T-cell (primary cell): ENCODE measurements at regions not wholly inside any gene's neighbourhood (a gene's known extent, or its start where the extent isn't known, plus 50 kb on each side); places are given as distances from the start of the nearest gene placed in this dataset.

ENCODE experiments used
- ATAC-seq, 4 experiments: fragments of 200-7000 bp in 3 of 4; fragments of 150-1000 bp in 1 of 4; cut with Tn5 transposase; replicated peaks in 1 of 4; 1 replicate in 3 of 4; 2 replicates in 1 of 4; pipeline ENCODE4 v1.10.0; 2021; ENCODE audit warnings: moderate library complexity in 3 of 4, mild to moderate bottlenecking in 2 of 4, moderate number of reproducible peaks in 1 of 4
- CTCF ChIA-PET, 2 donors: fragments of 300-600 bp; sonication (Branson Sonifier 250); formaldehyde crosslinking; loops; one replicate each; lab custom pipeline; 2022; ENCODE audit warnings: antibody characterized with exemption in 2 of 2; lab: Charles Lee
- POLR2A ChIA-PET, 2 donors: fragments of 300-600 bp; sonication (Branson Sonifier 250); formaldehyde crosslinking; loops; one replicate each; lab custom pipeline; 2022; ENCODE audit warnings: antibody characterized with exemption in 2 of 2; lab: Charles Lee
- DNase-seq, 35 experiments: peaks; one replicate each; pipeline versions ENCODE4 v3.0.0 to v3.0.0-alpha.2; 2013 to 2023
- H3K27ac ChIP-seq: one replicate; pipeline ENCODE4 v1.5.1; 2013; ENCODE audit warnings: low read length
- H3K27me3 ChIP-seq, 2 experiments: replicated peaks in 1 of 2; 1 replicate in 1 of 2; 2 replicates in 1 of 2; pipeline versions ENCODE4 v1.6.1 to v1.7.0; 2013; ENCODE audit warnings: low read length in 1 of 2, mixed read lengths in 1 of 2; ENCODE audit not compliant: control insufficient read depth in 2 of 2, insufficient read depth in 2 of 2; ENCODE audit errors: extremely low read depth in 1 of 2
- H3K36me3 ChIP-seq, 2 donors: 1 replicate in 1 of 2; 2 replicates in 1 of 2; pipeline versions ENCODE4 v1.6.1 to v1.7.0; 2013; ENCODE audit warnings: low read length in 1 of 2; ENCODE audit not compliant: control insufficient read depth in 2 of 2, insufficient read depth in 1 of 2; ENCODE audit errors: extremely low read depth in 1 of 2
- H3K4me1 ChIP-seq, 2 experiments: 1 replicate in 1 of 2; 2 replicates in 1 of 2; pipeline versions ENCODE4 v1.6.1 to v1.7.0; 2013; ENCODE audit warnings: low read length in 2 of 2, mixed read lengths in 1 of 2; ENCODE audit not compliant: insufficient read depth in 2 of 2, control insufficient read depth in 1 of 2; ENCODE audit errors: extremely low read depth in 1 of 2
- H3K4me3 ChIP-seq, 2 donors: 1 replicate in 1 of 2; 2 replicates in 1 of 2; pipeline versions ENCODE4 v1.5.1 to v1.7.0; 2013; ENCODE audit warnings: mild to moderate bottlenecking in 2 of 2, low read length in 1 of 2, moderate library complexity in 1 of 2; ENCODE audit not compliant: control insufficient read depth in 1 of 2; ENCODE audit errors: extremely low read depth in 1 of 2
- H3K9me3 ChIP-seq: 2 replicates; pipeline ENCODE4 v1.7.0; 2013
- H3K27ac Mint-ChIP-seq, 2 donors: one replicate each; pipeline ENCODE4 v1.8.0; 2020 to 2021; ENCODE audit warnings: mild to moderate bottlenecking in 2 of 2, mixed read lengths in 2 of 2
- H3K27me3 Mint-ChIP-seq, 2 donors: one replicate each; pipeline ENCODE4 v1.8.0; 2021 to 2022; ENCODE audit warnings: mixed read lengths in 2 of 2
- H3K36me3 Mint-ChIP-seq: one replicate; pipeline ENCODE4 v1.8.0; 2021; ENCODE audit warnings: mixed read lengths
- H3K4me1 Mint-ChIP-seq, 3 donors: one replicate each; pipeline ENCODE4 v1.8.0; 2020 to 2022; ENCODE audit warnings: mixed read lengths in 3 of 3, mild to moderate bottlenecking in 1 of 3
- H3K4me3 Mint-ChIP-seq, 3 donors: one replicate each; pipeline ENCODE4 v1.8.0; 2020 to 2022; ENCODE audit warnings: mild to moderate bottlenecking in 3 of 3, mixed read lengths in 3 of 3, moderate library complexity in 3 of 3
- H3K9me3 Mint-ChIP-seq, 3 donors: one replicate each; pipeline ENCODE4 v1.8.0; 2020 to 2022; ENCODE audit warnings: mixed read lengths in 3 of 3
- WGBS: methylation state at CpG from one replicate; pipeline ENCODE4 v1.1.5; 2013; ENCODE audit warnings: missing lambda C conversion rate; ENCODE audit not compliant: insufficient coverage; 5-methylcytosine and 5-hydroxymethylcytosine counted together

DNA sequence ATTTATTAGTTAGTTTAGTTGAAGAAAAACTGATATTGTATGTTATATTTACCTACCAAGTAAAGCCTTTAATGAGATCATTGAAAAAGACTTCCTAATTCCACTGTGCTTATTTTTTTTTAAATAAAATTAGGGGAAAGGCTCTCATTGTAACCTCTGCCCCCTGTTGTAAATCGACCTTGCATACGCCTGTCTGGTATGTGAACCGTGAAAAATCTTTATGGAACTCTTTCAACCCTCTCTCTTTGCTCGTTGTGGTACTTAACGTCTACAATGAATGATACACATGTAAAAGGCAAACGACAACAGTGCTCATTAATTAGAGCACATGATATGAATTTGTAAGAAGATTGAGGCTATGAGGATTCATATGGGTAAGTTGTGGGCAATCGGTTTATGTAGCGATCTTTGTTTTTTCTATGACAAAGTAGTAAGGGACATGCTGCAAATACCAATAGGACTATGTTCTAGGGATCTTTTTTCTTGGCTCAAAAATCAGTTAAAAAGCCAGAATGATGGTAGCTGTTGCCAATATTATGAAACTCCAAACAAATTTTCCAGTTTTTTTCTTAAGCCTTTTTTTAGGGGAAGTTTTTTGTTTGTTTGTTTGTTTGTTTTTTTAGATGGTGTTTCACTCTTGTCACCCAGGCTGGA lies 119.0 kb upstream of the MCHR2 start:
- Mint-ChIP-seq H3K27me3 (peaks cover 11 to 17% of the 10 kb centered on the region in 2 donors), H3K9me3 (no peaks in the 10 kb centered on the region), H3K27ac (no peak overlapping the region), H3K4me3 (no peak overlapping the region), H3K4me1 (no peaks in the 10 kb centered on the region), H3K36me3 (no peaks in the 10 kb centered on the region)
- DNase-seq, result no peak
- WGBS, result 96% methylated on average over 3 of the region's 8 CpGs
- no peaks in the 10 kb centered on the region for H3K9me3 ChIP-seq
- no peaks in the 10 kb centered on the region for H3K36me3 ChIP-seq
- CTCF ChIA-PET, result no interaction called here
- H3K27me3 ChIP-seq, result peaks cover 0 to 4% of the 10 kb centered on the region in 2 experiments
- POLR2A ChIA-PET, result no interaction called here
- H3K4me1 ChIP-seq, result no peaks in the 10 kb centered on the region
- no peak overlapping the region for H3K27ac ChIP-seq
- no peak overlapping the region for H3K4me3 ChIP-seq
- no peak for ATAC-seq

DNA sequence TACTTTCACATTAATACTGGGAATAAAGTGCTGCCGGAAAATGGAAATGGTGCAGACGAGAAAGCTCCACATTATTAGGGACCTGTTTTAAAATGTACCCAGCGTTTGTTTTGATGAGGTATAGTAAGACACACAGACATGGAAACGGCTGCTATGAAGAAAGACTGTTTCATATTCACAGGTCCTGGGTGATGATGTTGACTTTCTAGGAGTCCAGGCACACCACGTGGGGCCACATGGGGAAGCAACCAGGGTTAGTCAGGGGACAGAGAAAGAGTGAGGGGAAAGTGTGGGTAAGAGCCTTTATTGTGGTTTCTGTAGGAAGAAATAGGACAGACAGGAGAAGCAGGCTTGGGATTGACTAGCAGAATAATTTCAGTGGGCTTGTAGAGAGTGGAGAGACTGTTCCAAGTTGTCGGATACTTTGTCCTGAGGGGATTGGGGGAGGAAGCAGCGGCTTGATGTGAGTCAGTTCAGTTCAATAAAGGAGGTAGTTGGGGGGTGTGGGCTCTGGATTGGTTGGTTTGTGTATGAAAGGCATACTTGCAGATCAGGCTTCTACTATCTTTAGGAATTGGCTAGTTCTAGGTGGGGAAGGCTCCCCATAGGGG lies 112.0 kb upstream of the MCHR2 start:
- no peaks in the 10 kb centered on the region for H3K4me1 ChIP-seq
- Mint-ChIP-seq H3K4me3 (no peak overlapping the region), H3K36me3 (no peaks in the 10 kb centered on the region), H3K9me3 (no peaks in the 10 kb centered on the region), H3K4me1 (no peaks in the 10 kb centered on the region), H3K27ac (no peak overlapping the region), H3K27me3 (peaks cover 15 to 16% of the 10 kb centered on the region in 2 donors)
- ATAC-seq, result no peak
- WGBS, result 69% methylated on average over 6 of the region's 7 CpGs
- H3K27ac ChIP-seq, result no peak overlapping the region
- H3K4me3 ChIP-seq, result no peak overlapping the region
- H3K27me3 ChIP-seq, result peaks cover 0 to 4% of the 10 kb centered on the region in 2 experiments
- H3K9me3 ChIP-seq, result no peaks in the 10 kb centered on the region
- no peaks in the 10 kb centered on the region for H3K36me3 ChIP-seq
- ChIA-PET POLR2A (no interaction called here), CTCF (interaction anchor here in 1 of 2 donors (0.6 kb wide), 1 partner anchor 375 kb away, joined by 3 read pairs; no protein-coding TSS in a partner anchor)
- DNase-seq, result no peak

DNA sequence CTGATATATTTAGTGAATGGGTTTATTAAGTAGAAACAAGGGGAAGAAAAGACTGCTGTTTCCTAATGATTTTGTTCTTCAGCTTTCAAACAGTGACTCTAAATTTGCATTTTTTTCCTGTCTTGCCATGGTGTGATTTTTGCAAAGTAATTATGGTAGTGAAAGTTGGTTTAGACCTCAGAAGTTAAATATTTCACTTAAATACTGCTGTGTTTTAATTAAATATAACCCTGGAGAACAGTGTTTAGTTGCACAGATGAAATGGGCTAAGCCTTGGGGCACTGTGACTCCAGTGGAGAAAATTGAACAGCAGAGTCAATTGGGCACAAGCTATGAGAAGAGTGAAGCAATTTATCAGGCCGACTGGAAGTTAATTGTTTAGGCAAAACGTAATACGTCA lies 111.1 kb upstream of the MCHR2 start:
- CTCF ChIA-PET, result no interaction called here
- Mint-ChIP-seq H3K36me3 (no peaks in the 10 kb centered on the region), H3K27me3 (peaks cover 13 to 15% of the 10 kb centered on the region in 2 donors), H3K9me3 (no peaks in the 10 kb centered on the region), H3K4me1 (no peaks in the 10 kb centered on the region), H3K4me3 (no peak overlapping the region), H3K27ac (no peak overlapping the region)
- no peaks in the 10 kb centered on the region for H3K9me3 ChIP-seq
- WGBS, result no CpG with 5 or more reads among the region's 3 CpGs
- no peak overlapping the region for H3K27ac ChIP-seq
- ATAC-seq (no peak), DNase-seq (no peak)
- no peak overlapping the region for H3K4me3 ChIP-seq
- H3K27me3 ChIP-seq, result peaks cover 0 to 4% of the 10 kb centered on the region in 2 experiments
- H3K36me3 ChIP-seq, result no peaks in the 10 kb centered on the region
- POLR2A ChIA-PET, result no interaction called here
- H3K4me1 ChIP-seq, result no peaks in the 10 kb centered on the region

- CTCF ChIA-PET, result interaction anchor here in 1 of 2 donors (0.7 kb wide), 1 partner anchor 236 kb away, joined by 3 read pairs; no protein-coding TSS in a partner anchor
- no peak for DNase-seq
- WGBS, result no CpG with 5 or more reads among the region's 2 CpGs
- Histone ChIP-seq H3K27me3 (no peaks in the 10 kb centered on the region), H3K4me3 (no peak overlapping the region), H3K4me1 (no peaks in the 10 kb centered on the region), H3K27ac (no peak overlapping the region), H3K9me3 (no peaks in the 10 kb centered on the region), H3K36me3 (no peaks in the 10 kb centered on the region)
- POLR2A ChIA-PET, result no interaction called here
- ATAC-seq, result no peak
- no peaks in the 10 kb centered on the region for H3K9me3 Mint-ChIP-seq
- H3K4me1 Mint-ChIP-seq, result no peaks in the 10 kb centered on the region
- H3K27ac Mint-ChIP-seq, result no peak overlapping the region
- H3K36me3 Mint-ChIP-seq, result no peaks in the 10 kb centered on the region
- peaks cover 13 to 18% of the 10 kb centered on the region in 2 donors for H3K27me3 Mint-ChIP-seq
- no peak overlapping the region for H3K4me3 Mint-ChIP-seq
Observed at GRCh38 chr6:100103931-100104330, 109.9 kb upstream of the MCHR2 start.

DNA sequence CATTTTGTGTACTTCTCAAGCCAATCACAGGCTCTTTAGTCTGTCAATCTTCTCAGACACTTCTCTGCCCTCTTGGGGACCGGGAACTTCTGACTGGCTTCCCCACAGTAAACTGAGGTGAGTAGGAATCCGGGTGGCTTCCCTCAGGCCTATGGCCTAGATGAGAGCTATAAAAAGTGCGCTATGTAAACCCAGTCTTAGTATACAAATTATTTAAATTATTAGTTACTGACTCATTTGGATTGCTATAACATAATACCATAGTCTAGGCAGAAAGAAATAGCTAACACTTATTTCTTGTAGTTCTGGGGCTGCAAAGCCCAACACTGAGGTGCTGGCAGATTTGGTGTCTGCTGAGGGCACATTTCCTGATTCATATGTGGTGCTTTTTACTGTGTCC lies 109.2 kb upstream of the MCHR2 start:
- H3K4me3 ChIP-seq, result no peak overlapping the region
- no peaks in the 10 kb centered on the region for H3K9me3 ChIP-seq
- no peaks in the 10 kb centered on the region for H3K36me3 ChIP-seq
- no peaks in the 10 kb centered on the region for H3K36me3 Mint-ChIP-seq
- no CpG with 5 or more reads among the region's 3 CpGs for WGBS
- H3K9me3 Mint-ChIP-seq, result no peaks in the 10 kb centered on the region
- no peaks in the 10 kb centered on the region for H3K4me1 Mint-ChIP-seq
- CTCF ChIA-PET, result no interaction called here
- H3K4me3 Mint-ChIP-seq, result no peak overlapping the region
- no peak overlapping the region for H3K27ac ChIP-seq
- POLR2A ChIA-PET, result no interaction called here
- H3K27me3 Mint-ChIP-seq, result peaks cover 13 to 18% of the 10 kb centered on the region in 2 donors
- H3K27ac Mint-ChIP-seq, result no peak overlapping the region
- no peaks in the 10 kb centered on the region for H3K4me1 ChIP-seq
- no peak for DNase-seq
- ATAC-seq, result no peak
- peaks cover 0 to 2% of the 10 kb centered on the region in 2 experiments for H3K27me3 ChIP-seq

GRCh38 chr6:100101644-100102043 lies 107.6 kb upstream of the MCHR2 start:
- no peak for ATAC-seq
- POLR2A ChIA-PET, result no interaction called here
- no peak overlapping the region for H3K27ac Mint-ChIP-seq

More at GRCh38 chr6:100101644-100102043, 107.6 kb upstream of the MCHR2 start:
- no peak overlapping the region for H3K27ac ChIP-seq
- no peak for DNase-seq
- Mint-ChIP-seq H3K4me3 (no peak overlapping the region), H3K36me3 (no peaks in the 10 kb centered on the region), H3K27me3 (peaks cover 16 to 18% of the 10 kb centered on the region in 2 donors), H3K9me3 (no peaks in the 10 kb centered on the region), H3K4me1 (no peaks in the 10 kb centered on the region)
- H3K9me3 ChIP-seq, result no peaks in the 10 kb centered on the region
- no peaks in the 10 kb centered on the region for H3K36me3 ChIP-seq
- CTCF ChIA-PET, result interaction anchor here in 1 of 2 donors (2.1 kb wide), 1 partner anchor 10 kb away, joined by 6 read pairs; no protein-coding TSS in a partner anchor
- no peak overlapping the region for H3K4me3 ChIP-seq
- peaks cover 0 to 2% of the 10 kb centered on the region in 2 experiments for H3K27me3 ChIP-seq
- no CpG with 5 or more reads among the region's 3 CpGs for WGBS
- H3K4me1 ChIP-seq, result no peaks in the 10 kb centered on the region
